SHP77 (cell line): ENCODE measurements at regions not wholly inside any gene's neighbourhood (a gene's known extent, or its start where the extent isn't known, plus 50 kb on each side); places are given as distances from the start of the nearest gene placed in this dataset.
"Not testable (repeated sequence)": the region's sequence is repeated elsewhere in the genome, so short reads cannot be mapped to it uniquely, and the experiment has no call there.

Source experiments
- DNase-seq, 2 experiments: peaks; one replicate each; lab custom pipeline; 2025; lab: John Stamatoyannopoulos, UW

DNA sequence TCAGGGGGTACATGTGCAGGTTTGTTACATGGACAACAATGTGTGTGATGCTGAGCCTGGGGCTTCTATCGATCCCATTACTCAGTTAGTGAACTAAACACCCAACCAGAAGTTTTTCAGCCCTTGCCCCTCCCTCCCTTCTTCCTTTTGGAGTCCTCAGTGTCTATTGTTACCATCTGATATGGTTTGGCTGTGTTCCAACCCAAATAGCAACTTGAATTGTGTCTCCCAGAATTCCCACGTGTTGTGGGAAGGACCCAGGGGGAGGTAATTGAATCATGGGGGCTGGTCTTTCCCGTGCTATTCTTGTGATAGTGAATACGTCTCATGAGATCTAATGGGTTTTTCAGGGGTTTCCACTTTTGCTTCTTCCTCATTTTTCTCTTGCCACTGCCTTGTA is 186.3 kb downstream of the AEBP2 start:
- DNase-seq, result not testable (repeated sequence)

DNA sequence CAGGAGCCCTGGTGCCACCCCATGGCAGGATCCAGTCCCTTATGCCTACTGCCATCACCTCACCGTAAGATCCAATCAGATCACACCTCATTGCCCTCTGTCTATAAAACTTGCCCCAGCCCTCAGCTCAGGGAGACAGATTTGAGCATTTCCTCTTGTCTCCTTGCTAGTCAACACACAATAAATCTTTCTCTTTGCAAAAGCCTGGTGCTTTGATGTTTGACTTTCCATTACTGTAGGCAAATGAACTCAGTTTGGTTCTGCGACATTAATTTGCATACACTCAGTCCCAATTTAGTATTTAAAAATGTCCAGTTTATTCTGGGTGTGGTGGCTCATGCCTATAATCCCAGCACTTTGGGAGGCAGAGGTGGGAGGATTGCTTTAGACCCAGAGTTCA is 188.4 kb downstream of the AEBP2 start:
- no peak for DNase-seq

DNA sequence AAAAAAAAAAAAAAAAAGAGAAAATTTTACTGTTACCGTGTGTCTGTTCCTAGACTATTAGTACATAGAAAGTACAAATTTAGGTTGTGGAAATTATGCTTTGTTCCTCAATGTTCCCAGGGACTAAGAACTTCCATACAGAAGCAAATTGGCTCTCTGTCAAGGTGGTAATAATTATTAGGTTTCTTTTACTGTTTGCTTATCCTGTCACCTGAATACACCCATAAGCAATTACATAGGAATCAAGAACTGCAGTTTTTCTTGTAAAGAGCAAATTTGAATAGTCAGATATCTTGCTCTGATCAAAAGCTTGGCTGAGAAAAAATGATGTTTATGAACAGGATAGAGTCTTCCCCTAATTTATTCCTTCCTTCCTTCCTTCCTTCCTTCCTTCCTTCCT is 191.2 kb downstream of the AEBP2 start:
- no peak for DNase-seq

DNA sequence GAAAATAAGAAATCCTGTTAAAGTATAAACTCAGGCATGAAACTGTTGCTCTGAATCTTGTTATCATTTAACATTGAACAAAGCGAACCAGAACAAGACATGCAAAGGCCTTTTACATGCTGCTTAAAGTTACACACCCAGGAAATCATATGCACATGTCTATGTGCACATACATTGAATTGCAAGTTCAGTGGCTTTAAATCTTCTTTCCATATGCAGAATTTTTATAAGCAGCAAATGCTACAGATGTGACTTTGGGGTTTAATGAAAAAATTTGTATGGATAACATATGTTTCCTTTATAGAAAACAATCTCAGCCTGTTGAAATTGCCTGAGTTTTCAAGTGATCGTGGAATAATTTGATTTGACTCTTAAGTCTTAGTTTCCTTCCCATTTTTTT is 193.9 kb downstream of the AEBP2 start:
- no peak for DNase-seq

DNA sequence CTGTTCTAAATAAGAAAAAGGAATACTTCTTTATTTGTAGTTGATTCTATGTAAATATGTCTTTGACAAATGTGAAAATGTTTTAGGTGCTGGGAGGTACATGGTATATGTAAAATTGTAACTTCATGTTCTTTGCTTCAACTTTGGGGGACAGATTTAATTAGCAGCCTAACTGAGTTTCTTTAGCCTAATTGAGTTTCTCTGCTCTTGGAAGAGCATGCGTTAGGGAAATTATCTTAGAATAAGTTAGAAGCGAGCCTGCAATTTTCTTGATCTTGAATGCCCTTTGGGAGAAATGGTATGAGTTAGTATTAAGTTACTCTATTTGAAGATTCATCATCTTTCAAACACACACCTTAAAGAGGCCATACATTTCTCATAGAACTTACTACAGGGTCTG is 194.3 kb downstream of the AEBP2 start:
- no peak for DNase-seq

DNA sequence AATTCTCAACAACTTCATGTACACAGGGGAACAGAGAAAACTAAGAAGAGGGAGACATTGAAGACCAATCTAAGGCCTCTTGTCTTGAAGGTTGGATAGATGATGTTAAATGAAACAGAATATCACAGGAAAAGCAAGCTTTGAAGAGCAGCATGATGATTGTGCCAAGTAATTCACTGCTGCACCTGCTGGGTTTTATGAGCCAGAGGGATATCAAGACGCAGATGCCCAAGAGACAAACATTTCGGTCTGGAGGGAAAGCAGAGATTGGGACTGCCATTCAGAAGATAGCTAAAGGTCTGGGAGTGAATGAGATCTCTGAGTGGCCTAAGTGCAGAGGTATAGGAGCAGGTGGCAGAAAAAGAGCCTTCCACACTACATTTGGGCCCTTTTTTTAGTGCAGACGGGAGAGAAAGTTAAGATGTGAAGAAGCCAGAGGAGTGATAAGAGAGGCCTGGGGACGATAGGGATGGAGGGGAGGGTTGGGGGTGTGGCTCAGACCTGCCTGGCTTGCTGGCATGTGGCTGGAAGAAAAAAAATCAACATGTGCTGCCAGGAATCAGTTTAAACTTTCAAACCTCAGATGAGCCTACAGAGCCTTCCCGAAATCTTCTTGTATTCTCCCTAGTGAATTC is 200.6 kb downstream of the AEBP2 start:
- DNase-seq, result peak in 1 of 2 experiments; percentile 26

DNA sequence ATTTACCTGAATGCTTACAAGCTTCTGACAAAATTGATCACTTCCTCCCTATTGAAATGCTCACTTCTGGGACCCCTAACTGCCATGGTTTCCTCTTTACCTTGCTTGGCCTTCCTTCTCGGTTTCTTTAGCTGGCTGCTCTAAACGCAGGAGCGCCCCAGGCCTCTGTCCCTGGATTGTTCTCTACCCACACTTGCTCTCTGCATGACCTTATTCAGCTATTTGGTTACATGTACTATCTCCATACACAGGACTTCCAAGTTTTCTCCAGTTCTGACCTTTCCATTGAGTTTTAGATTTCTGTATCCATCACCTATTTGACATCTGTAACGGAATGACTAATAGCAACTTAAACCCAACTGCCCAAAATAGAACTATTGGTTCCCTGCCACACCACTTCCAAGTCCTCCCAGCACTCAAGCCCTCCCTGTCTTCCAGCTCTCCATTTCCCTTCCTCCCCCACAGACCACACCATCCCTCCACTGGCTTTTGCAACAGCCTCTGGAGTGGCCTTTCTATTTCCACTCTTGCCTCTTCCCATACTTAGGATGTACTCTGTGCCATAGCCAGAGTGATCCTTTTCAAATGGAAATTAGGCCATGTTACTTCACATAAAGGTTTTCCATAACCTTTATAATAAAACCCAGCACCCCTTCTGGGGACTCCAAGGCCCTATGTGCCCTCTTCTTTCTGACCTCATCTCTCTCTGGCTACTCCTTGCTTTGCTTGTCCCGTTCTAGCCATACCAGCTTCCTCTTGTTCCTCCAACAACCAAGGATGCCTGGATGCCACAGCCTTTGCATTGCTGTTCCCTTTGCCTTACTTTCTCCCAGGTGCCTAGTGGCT is 202.2 kb downstream of the AEBP2 start:
- DNase-seq, result no peak

DNA sequence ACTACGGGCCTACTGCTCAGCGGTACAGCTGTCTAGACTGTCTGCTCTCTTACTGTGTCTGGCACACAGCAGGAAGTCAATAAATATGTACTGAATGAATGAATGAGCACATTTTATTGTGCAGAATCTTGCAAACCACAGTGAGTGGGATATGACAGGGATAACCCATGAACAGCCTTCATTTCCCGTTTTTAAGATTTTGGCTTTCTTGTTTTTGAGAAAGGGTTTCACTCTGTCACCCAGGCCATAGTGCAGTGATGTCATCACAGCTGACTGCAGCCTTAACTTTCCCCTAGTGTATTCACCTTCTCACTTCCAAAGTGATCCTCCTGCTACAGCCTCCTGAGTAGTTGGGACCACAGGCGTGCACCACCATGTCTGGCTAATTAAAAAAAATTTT is 203.1 kb downstream of the AEBP2 start:
- DNase-seq, result no peak

DNA sequence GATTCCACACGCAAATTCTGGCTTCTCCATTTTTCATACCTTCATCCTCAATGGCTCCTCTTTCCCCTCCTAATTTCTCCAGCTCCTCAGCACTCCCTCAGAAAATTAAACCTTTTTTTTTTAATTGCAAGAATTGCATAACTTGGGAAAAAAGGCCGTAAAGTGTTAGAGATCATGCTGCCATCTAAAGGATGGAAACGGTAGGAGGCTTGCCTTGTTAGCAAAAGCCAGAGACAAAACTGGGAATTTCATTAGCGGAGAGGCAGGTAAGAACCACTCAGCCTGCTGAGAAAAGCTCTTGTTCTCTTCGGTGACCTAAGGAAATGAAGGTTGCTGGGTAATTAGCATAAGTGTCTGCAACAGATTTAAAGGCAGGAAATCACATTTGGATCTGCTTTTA is 204.3 kb downstream of the AEBP2 start:
- DNase-seq, result peak; percentile 22 to 30

DNA sequence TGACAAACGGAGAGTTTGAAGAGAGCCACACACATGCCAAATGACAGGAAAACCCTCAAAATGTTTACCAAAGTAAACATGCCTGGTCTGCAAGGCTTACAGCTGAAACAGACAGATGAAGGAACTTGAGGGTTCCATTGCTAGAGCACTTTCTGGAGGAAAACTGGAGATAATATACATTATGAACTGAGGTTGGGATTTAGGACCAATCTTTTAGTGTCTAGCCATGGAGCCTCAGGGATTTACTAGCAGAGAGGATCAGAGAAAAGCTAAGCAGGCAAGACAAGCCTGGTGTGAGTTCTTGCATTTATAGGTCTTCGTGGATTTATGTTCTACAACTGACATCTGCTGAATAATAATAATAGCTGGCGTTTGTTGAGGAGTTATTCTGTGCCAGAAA is 205.3 kb downstream of the AEBP2 start:
- DNase-seq, result no peak

DNA sequence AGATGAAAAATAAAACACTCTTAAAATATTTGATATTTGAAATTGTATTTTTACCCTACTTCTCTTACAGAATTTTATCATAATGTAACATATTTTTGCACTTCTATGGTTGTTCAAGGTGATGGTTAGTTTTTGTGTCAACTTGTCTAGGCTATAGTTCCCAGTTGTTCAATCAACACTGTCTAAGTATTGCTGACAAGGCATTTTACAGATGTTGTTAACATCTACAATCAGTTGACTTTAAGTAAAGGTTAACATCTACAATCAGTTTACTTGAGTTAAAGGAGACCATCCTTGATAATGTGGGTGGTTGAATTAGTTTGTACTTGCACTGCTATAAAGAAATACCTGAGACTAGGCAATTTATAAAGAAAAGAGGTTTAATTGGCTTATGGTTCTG is 206.5 kb downstream of the AEBP2 start:
- DNase-seq, result no peak

DNA sequence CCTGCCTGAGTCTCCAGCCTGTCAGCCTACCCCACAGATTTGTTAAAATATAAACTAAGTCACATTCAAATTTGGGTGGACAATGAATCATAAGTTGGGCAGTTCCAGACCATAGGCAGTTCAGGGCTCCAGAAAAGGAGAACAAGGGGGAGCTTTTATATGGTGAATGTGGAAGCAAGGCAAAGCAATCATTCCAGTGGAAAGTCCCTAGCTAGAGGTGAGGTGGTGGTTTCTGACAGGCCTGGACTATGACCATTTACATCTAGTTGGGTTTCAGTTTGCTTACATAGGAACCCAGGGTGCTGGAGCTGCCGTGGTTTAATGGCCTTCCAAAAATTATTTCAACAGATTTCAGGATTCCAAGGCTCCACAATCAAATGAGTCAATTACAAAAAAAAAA is 207.3 kb downstream of the AEBP2 start:
- DNase-seq, result no peak

DNA sequence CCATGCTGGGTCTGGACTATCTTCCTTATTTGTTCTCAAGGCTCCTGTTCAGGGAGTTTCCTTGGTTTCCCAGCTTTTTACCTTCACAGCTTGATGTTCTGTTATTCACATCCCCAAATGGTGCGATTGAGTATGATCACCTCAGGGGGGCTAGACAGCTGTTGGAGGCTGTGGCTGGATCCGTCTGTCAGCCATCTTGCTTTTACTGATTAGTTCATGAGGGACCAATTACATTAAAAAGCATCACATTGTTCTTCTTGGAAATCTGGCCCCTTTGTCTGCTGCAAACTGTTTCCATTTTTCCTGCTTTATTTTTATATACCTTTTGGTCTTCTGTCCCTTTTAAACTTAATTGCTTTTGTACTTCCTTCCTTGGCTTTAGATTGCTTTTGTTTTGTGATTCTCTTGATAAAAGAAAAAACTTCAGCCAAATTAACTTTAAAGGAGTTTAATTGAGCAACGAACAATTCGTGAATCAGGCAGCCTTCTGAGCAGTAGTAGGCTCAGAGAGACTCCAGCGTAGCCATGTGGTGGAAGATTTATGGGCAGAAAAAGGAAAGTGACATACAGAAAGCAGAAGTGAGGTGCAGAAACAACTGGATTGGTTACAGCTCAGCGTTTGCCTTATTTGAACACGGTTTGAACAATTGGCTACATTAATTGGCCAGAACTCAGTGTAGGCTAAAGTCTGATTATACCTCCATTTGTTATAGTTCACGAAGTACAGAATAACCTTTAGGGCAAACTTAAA is 208.7 kb downstream of the AEBP2 start:
- DNase-seq, result no peak

DNA sequence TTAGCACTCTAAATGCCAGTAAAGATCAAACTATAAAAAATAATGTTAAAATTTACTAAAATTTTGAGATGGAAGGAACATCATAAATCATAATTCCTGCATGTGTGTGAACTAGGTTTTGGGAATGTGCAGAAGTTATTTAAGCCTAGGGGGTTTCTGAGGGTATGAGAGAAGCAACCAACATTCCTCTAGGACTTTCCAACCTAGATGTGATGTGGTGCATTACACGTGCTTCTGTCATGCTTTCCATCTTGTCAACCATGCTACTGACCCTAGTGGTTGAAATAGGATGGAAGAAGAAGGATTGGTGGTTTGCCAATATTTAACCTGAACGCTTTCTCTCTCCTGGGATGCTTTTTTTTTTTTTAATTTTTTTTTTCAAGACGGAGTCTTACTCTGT is 209.3 kb downstream of the AEBP2 start:
- DNase-seq, result no peak

DNA sequence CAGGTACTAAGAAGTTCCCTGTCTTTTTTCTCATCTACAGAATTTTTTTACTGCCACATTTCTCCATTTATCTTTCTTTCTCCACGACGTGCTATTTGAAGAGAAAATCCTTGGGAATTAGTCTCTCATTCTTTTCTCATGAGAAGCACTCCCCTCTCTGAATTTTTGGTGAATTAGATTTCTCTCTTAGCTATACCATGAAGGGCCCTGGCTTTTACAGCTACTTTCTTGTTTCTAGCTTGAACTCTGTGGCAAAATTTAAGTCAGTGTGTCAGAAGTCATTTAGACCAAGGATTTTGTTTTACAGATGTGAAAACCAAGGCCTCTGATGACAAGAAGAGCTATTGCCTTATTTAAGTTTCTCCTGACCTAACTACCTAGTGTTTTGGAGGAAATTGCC is 213.1 kb downstream of the AEBP2 start:
- no peak for DNase-seq

DNA sequence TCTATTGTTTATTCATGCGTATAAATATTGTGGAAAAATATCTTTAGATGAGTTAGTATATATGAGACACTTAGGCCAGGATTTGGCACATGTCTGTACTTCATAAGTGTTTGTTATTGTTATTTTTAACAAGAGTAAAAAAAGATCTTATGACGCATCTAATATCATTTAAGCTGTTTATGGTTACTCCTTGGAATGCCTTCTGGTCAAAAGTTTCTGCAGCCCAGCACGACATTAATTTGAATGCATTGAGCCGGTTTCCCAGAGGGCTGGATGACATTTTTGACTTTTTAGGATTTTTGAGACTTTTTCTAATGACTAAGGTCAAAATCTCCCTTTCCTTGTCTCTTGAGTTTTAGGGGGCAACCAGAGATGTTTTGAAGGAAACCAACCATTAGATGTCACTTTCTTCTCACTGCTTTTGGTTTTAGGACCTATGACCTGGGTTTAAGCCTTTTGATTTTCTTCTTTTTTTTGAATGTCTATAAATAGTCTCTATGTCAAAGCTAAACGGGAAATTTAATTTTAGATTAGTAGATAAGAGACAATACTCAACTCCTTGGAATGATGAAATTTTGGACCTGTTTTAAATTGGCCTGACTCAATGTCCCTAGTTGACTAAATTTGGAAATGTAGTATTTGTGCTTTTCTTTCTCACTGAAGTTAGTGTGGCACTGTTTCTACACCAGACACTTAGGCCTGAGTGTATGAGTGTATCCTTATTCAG is 215.5 kb downstream of the AEBP2 start:
- no peak for DNase-seq

DNA sequence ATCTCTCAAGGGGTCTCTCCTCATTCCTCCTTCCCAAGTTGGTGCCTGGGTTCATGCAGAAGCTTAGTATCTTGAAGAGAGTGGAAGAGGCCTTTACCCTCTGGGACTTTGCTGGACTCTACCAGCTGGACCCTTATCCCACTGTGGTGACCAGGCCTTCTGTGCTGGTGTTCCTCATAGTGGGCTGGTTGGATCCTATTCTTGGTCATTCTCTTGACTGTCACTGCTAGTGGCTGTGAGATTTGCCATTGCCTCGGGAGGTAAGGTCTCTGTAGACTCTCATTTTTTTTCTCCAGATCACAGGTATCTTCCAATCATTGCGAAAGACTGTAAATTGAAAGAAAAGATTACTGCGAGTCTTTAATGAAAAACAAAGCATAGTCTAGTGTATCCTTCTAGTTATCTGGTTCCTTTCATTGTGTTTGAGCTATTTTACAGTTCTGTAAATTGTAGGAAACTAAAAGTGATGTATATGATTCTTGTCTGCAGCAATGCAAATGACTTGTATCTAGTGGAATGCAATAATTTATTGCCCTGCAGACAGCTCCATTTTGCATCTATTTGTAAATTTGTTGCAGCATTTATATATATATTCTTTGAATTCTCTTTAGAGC is 217.9 kb downstream of the AEBP2 start:
- DNase-seq, result no peak

DNA sequence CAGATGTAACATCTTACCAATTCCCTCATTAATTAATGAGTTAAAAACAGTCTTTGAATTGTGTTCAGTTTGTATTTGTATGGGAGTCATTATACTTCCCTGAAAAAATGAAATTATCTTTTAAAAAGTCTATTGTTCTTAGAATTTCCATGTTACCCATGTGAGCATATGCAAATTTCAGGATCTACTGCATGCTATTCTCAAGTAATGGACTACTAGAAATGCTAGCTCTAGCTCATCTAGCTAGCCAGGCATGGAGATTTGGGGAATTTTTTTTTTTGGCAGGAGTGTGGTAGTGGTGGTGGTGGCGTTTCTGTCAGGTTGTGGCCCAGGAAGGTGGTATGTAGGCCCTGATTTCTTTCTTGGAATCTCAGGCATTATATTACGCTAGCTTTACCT is 218.4 kb downstream of the AEBP2 start:
- DNase-seq, result no peak

DNA sequence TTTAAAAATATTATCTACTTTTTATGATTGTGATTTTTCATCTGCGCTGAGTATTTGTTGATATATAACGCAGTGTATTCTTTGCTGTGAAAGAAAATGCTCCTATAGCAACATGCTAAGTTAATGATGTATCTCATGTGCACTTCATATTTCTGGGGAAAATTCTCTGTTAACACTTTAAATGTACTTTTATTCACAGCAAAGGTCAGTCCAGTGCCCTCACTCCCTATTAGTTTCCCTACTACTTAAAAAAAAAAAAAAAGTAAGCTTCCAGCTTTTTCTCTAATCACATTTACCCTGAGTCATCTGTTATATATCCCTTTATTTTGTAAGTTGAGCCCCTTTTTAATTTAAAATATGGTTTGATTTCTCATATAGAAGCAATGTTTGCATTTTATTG is 219.8 kb downstream of the AEBP2 start:
- no peak for DNase-seq

DNA sequence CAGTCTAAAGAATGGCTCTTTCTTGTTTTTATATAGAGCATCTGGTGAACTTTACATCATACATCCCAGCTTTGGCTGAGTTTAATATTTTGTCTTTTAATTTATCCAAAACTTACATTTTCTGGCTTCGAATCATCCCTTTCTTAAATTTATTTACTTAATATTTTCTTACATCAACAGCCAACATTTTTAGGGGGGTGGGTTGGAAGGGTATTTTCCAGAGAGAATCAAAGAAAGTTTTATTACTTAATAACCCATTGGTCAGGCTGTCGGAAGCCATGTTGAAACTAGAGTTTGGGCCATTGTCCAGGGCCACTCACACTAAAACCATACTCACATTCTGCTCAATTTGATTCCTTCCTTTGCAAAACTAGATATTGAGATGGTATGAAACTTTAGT is 220.2 kb downstream of the AEBP2 start:
- DNase-seq, result no peak

DNA sequence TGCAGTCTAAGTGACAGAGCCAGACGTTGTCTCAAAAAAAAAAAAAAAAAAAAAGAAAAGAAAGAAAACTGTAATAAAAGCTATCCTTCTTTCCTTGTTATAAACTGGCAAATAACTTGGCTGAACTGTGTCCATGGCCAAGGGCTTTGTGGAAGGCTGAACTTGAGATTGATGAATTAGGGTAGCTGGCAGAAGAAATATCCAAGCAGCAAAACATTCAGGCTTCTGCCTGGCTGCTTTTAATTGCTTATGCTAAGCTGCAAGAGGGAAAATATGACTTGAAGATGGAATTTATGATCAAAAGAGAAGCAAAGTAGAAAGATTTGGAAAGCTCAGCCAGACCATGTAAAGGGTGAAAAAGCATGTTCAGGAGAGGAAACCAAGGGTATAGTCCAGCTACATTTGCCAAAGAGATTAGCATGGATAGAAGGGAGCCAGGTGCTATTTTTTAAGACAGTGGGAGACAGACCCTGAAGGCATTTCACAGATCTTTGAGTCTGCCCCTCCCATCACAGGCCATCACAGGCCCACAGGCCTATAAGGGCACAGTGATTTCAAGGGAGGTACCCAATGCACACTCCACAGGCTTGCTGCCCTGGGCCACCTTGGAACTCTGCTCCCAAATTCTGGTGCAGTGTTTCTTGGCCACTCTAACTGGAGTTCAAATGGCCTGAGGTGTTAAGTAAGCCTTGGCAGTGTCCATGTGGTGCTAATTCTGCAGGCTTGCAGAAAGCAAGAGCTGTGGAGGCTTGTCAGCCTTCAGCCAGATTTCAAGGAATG is 226.0 kb downstream of the AEBP2 start:
- no peak for DNase-seq
